ENCODE measurements at regions not wholly inside any gene's neighbourhood (a gene's known extent, or its start where the extent isn't known, plus 50 kb on each side); places are given as distances from the start of the nearest gene placed in this dataset.
A peak's percentile ranks its signal among the peaks of the same experiment; 100 is the strongest.

DNA sequence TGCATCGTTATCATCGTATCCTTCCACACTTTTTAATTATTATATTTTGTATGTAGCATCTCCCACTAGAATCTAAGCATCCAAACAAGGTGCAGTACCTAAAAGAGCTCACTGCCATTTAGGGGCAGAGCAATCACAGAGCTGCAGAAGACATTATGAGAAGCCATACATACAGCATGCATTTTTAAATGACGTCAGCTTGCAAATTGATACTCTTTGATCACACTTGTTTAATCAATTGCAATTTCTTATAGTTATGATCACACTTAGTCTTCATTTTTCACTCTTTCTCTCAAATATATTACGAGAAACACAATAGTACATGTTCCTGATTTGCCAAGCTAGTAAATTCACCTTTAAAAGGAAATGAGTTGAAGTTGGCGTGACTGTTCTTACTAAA, 753.3 kb upstream of the LRRN3 start:
- DNase-seq = no peak

DNA sequence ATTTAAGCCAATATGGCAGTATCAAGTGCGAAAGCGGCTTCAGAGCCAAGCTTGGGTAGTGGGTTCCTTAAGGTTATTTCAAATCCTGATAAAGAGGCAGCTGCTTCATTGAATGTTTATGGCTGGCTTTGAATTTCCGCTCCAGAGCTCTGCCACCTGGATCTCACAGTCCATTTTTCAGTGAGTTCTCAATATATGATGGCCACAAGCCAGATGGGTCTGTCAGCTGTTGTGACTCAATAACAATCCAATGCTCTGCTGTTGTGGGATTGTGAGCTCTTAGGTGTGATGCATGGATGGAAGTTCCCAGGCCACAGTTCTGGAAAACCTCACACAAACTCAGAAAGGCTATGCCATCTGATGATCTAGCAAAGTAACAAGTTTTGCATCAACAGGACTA, 743.8 kb upstream of the LRRN3 start:
- DNase-seq = no peak

DNA sequence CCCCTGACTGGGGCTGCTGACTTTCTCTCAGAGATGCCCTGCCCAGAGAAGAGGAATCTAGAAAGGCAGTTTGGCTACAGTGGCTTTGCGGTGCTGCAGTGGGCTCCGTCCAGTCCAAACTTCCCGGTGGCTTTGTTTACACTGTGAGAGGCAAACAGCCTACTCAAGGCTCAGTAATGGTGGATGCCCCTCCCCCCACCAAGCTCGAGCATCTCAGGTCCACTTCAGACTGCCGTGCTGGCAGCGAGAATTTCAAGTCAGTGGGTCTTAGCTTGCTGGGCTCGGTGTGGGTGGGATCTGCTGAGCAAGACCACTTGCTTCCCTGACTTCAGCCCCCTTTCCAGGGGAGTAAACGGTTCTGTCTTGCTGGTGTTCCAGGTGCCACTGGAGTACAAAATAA, 734.5 kb upstream of the LRRN3 start:
- DNase-seq = no peak

GRCh38 chr7:110358028-110358427, 732.9 kb upstream of the LRRN3 start:
- DNase-seq = no peak

- no peak for DNase-seq
Observed at GRCh38 chr7:110371709-110372108, 719.2 kb upstream of the LRRN3 start.

GRCh38 chr7:110372685-110373084, 718.2 kb upstream of the LRRN3 start:
- no peak for DNase-seq

DNA sequence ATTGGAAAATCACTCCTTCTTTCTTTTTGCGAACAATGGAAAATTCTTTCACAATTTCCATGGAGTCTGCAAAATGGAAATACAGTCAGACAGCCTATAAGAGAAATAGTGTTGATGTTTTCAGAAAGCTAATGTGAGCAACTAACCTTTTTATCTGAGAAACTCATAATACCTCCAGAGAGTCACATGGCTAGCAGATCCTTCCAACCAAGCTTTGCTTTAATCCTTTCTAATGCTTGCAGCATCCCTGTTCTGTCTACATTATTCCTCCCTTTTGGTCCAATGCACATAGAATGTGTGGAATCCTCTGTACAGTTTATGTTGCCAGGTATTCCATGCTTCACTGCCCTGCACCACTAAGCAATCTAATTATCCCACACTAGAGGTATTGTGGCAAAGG, 717.5 kb upstream of the LRRN3 start:
- no peak for DNase-seq

DNA sequence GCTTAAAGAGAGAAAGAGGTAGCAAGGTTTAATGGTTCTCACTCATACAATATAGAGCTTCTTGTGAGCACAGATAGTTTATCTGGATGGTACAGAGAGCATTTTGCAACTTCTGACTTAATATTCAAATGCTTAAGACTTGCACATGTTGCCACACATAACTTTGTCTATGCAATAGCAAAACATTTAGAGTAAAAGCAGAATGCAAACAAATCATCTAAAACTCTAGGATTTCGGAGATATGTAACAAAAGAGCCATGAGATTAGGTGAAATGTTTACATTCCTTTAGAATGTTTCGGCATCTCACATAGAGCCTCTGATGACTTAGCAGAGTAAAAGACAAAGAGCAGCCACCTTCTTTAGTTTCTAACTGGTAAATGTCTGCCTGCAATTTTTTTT, 717.1 kb upstream of the LRRN3 start:
- no peak for DNase-seq

- no peak for DNase-seq
Observed at GRCh38 chr7:110375068-110375467, 715.9 kb upstream of the LRRN3 start.

DNA sequence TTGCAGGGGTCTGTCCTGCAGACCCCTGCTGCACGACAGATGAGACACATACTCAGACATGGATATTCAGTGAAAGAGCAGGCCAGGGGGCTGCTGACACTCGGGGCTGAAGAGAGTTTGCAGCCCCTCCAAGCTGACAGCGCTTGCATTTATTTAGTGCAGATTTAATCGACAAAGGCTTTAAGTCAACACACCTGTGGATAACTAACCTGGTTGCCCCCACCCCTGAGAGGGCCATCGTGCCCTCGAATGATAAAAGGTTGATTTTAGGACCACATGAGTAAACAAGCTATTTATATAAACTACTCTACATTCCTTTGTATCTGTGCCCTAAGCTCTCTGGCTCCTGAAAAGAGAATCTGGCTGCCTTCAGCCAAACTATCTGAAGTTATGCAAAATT, 708.2 kb upstream of the LRRN3 start:
- DNase-seq = no peak

- DNase-seq = no peak
Observed at GRCh38 chr7:110386006-110386405, 704.9 kb upstream of the LRRN3 start.

- DNase-seq = peak; percentile 7
Observed at GRCh38 chr7:110386913-110387312, 704.0 kb upstream of the LRRN3 start.

DNA sequence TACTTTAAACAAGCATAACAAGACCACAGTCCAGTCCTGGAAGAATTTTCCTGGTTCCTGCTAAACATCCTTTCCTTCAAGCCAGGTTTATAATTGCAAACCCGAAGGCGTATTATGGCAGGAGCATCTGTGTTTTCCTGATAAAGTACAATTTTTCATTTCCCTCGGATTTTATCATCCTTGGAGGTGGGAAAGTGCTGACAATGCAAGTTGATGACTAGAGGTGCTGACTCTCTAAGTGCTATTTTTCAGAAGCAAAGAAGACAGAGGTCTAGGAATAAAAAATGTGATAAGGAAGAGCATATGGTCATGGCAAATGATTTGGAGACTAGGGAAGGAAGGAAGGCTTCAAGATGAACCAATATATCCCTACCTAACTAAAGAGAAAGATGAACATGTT, 703.2 kb upstream of the LRRN3 start:
- DNase-seq = no peak

DNA sequence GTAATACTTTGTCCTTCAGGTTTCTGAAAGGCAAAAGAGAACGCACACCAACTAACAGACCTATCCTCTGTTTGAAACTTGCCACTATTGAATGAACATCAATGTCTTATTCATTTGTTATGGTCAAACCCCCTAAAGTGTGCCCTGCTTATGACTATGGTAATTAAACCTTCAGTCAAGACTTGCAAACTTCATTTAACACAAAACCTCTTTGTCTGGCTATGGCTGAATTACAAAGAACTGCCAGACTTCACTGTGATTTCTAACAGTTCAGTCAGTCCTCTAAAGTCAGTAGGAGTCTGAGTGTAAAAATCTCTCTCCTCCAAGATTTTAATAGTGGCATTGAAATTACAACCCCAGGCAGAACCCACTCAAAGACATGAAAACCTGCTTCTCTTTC, 702.5 kb upstream of the LRRN3 start:
- DNase-seq = no peak

- no peak for DNase-seq
Observed at GRCh38 chr7:110396021-110396420, 694.9 kb upstream of the LRRN3 start.

DNA sequence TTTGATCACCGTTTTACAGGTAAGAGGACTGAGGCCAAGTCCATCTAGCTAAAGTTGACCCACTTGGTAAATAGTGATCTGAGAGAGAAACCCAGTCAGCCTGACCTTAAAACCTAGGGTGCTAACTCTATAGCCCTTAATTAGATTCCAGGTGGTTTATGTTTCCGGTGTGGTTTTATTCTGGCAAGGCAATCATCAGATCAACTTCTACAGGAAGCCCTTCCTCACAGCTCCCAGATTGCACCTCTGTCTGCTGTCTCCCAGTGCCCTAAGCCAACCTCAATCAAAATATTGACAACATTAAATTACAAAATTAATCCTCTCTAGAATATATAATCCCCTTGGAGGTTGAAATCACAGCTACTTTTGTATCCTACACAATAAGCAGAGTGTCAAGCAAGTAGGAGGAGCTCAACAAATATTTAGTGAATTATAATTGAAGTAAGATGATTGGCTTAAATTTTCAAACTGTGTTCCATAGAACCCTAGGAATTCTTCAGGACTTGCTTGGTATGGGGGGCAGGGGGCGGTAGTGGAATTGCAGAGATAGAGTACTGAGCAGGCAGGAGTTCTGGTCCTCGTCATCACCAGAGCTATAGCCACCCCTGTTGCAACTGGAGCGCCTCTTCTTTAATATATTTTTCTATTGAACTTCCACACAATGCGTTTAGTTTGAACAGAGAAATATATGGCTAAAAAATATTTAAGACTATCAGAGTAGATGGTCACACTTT, 692.8 kb upstream of the LRRN3 start:
- DNase-seq = no peak

DNA sequence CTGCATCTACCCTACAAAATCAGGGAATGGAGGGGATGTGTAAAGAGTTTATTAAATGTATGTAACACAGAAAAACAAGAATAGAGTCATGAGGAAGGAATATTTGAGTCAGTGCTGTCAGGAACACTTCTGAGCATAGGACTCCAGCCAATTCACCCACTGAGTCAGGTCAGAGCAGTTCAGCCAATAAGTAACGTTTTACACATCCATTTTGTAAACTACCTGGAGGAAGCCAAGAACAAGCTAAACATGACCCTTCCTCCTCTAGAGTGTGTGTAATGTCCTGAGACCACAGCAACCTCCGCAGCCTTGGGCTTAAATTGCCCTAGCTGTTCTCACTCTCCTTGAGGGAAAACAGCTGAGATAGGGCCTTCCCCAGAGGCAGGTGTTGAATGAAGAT, 691.5 kb upstream of the LRRN3 start:
- DNase-seq = no peak

- DNase-seq = no peak
Observed at GRCh38 chr7:110400411-110400810, 690.5 kb upstream of the LRRN3 start.

DNA sequence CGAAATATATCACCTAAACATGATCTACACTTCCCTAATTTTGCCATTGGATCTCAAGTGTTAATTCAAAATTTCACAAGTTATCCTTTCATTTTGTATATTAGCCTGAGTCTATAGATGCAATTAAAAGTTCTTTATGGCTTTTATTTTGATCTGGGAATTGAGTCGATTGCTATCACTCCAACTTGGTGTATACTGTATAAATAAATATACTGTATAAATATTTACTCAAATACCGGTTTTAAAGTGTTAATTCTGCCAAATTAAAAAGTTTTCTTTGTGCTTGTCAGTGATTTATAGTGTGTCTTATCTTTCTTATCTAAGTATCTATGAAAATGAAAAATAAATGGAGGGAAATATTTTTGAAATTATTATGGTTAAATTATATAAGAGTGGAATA, 683.7 kb upstream of the LRRN3 start:
- DNase-seq = no peak

- no peak for DNase-seq
Observed at GRCh38 chr7:110407706-110408105, 683.2 kb upstream of the LRRN3 start.

- DNase-seq = no peak
Observed at GRCh38 chr7:110412614-110413013, 678.3 kb upstream of the LRRN3 start.

- no peak for DNase-seq
Observed at GRCh38 chr7:110413038-110413437, 677.9 kb upstream of the LRRN3 start.

- DNase-seq = no peak
Observed at GRCh38 chr7:110417611-110418010, 673.3 kb upstream of the LRRN3 start.

DNA sequence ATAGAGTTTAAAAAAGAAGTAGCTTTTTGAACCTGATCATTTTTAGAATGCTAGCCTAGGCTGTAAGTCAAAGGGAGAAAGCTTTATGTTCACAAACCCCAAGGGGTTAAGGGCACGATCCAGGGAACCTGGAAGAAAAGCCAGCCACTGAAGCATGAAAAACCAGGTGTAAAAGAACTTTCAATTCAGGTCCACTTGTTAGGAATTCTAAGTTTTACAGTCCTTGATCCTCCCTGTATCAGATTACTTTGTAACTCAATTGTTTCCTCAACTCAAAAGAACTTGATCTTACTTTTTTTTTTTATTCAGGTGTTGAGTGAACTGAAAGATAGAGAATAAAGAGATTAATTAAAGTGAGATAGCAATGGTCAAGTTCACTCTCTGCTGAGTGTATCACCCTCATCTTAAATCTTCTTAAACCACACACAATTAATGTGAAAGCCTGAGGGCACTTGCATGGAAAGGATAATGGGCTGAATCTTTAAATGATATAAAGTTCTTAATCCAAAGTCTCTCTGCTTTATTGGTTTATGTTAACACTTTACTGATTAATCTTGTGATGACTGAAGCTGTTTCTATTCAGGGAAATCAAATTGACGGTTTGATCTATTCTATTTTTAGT, 672.2 kb upstream of the LRRN3 start:
- DNase-seq = no peak

DNA sequence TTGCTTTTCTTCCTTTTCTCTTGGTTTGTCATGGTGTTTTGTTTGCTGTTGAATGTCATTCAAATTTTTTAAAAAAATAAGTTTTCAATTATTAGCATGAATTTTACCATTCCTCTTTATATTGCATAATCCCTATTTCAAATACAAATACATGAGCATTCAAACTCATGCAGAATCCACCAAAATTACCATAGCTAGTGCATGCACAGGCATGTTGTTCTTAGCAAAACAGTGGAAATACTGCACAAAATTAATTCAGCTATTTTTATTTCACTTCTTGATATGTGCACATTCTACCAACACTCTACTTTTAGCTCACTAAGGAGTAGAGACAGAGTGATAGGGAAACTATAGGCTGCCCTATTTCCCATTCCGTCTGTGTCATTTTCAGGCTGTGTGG, 670.1 kb upstream of the LRRN3 start:
- DNase-seq = no peak

Measured in fibroblast of skin of right quadriceps (primary cell).